ENCODE measurements at regions not wholly inside any gene's neighbourhood (a gene's known extent, or its start where the extent isn't known, plus 50 kb on each side); places are given as distances from the start of the nearest gene placed in this dataset.

GRCh38 chr3:145191543-145191942 is 969.4 kb downstream of the PLOD2 start:
- Histone ChIP-seq H3K9me3 (no peaks in the 10 kb centered on the region), H3K4me1 (no peaks in the 10 kb centered on the region), H3K36me3 (no peaks in the 10 kb centered on the region), H3K27me3 (ENCODE audit: low read depth) (no peaks in the 10 kb centered on the region), H3K27ac (no peak overlapping the region), H3K4me3 (no peak overlapping the region)
- ATAC-seq, result no peak
- intact Hi-C loops (cut with DNase I), result no loop called here
- no peak for DNase-seq
- TF ChIP-seq CTCF (IDR thresholded peaks at IDR 0.05), result no peak

- H3K27me3 ChIP-seq (ENCODE audit: low read depth), result no peaks in the 10 kb centered on the region
- H3K4me3 ChIP-seq, result no peak overlapping the region
- ATAC-seq (peak in 1 of 2 donors; percentile 46), DNase-seq (no peak)
- H3K9me3 ChIP-seq, result no peaks in the 10 kb centered on the region
- intact Hi-C loops (cut with DNase I), result no loop called here
- H3K4me1 ChIP-seq, result no peaks in the 10 kb centered on the region
- H3K27ac ChIP-seq, result no peak overlapping the region
- no peak for TF ChIP-seq CTCF (IDR thresholded peaks at IDR 0.05)
- H3K36me3 ChIP-seq, result no peaks in the 10 kb centered on the region
Measured at GRCh38 chr3:145197051-145197820, 963.7 kb downstream of the PLOD2 start.

- no peak overlapping the region for H3K4me3 ChIP-seq
Measured at GRCh38 chr3:145197821-145198220, 963.2 kb downstream of the PLOD2 start.

GRCh38 chr3:145209561-145209960 is 951.4 kb downstream of the PLOD2 start:
- Histone ChIP-seq H3K36me3 (no peaks in the 10 kb centered on the region), H3K27ac (no peak overlapping the region), H3K4me3 (no peak overlapping the region), H3K9me3 (no peaks in the 10 kb centered on the region), H3K4me1 (no peaks in the 10 kb centered on the region), H3K27me3 (ENCODE audit: low read depth) (no peaks in the 10 kb centered on the region)
- ATAC-seq (no peak), DNase-seq (no peak)
- intact Hi-C loops (cut with DNase I), result no loop called here
- no peak for TF ChIP-seq CTCF (IDR thresholded peaks at IDR 0.05)

More at GRCh38 chr3:145197821-145198220, 963.2 kb downstream of the PLOD2 start:
- no peak for ATAC-seq
- H3K27me3 ChIP-seq (ENCODE audit: low read depth), result no peaks in the 10 kb centered on the region
- intact Hi-C loops (cut with DNase I), result no loop called here
- no peak overlapping the region for H3K27ac ChIP-seq
- no peak for DNase-seq
- H3K36me3 ChIP-seq, result no peaks in the 10 kb centered on the region
- no peaks in the 10 kb centered on the region for H3K9me3 ChIP-seq
- TF ChIP-seq CTCF (IDR thresholded peaks at IDR 0.05), result no peak
- no peaks in the 10 kb centered on the region for H3K4me1 ChIP-seq

GRCh38 chr3:145219355-145220235 is 941.4 kb downstream of the PLOD2 start:
- no peak for TF ChIP-seq CTCF (IDR thresholded peaks at IDR 0.05)
- Histone ChIP-seq H3K4me1 (no peaks in the 10 kb centered on the region), H3K9me3 (no peaks in the 10 kb centered on the region), H3K36me3 (no peaks in the 10 kb centered on the region), H3K27ac (no peak overlapping the region), H3K4me3 (no peak overlapping the region), H3K27me3 (ENCODE audit: low read depth) (no peaks in the 10 kb centered on the region)
- ATAC-seq (no peak), DNase-seq (no peak)
- intact Hi-C loops (cut with DNase I), result no loop called here

Data from lower lobe of right lung (tissue), 2 donors.